Right kidney (tissue), 1 donor: ENCODE measurements at regions not wholly inside any gene's neighbourhood (a gene's known extent, or its start where the extent isn't known, plus 50 kb on each side); places are given as distances from the start of the nearest gene placed in this dataset.

Experiments
- DNase-seq: peaks from one replicate; pipeline ENCODE4 v3.0.0-alpha.2; 2016

GRCh38 chr4:111174331-111174730 is 551.5 kb upstream of the PITX2 start:
- DNase-seq: no peak

GRCh38 chr4:111178231-111178630 is 555.4 kb upstream of the PITX2 start:
- no peak for DNase-seq

- DNase-seq: no peak
These were observed 564.2 kb upstream of the PITX2 start for GRCh38 chr4:111187108-111187507.

- no peak for DNase-seq
These were observed 575.6 kb upstream of the PITX2 start for GRCh38 chr4:111198446-111198845.

- DNase-seq: no peak
These were observed 581.9 kb upstream of the PITX2 start for GRCh38 chr4:111204797-111205196.

GRCh38 chr4:111208970-111209369 is 586.1 kb upstream of the PITX2 start:
- DNase-seq: no peak

- DNase-seq: no peak
These were observed 586.8 kb upstream of the PITX2 start for GRCh38 chr4:111209706-111210105.

GRCh38 chr4:111210595-111210994 is 587.7 kb upstream of the PITX2 start:
- no peak for DNase-seq

GRCh38 chr4:111213531-111213930 is 590.7 kb upstream of the PITX2 start:
- no peak for DNase-seq

- DNase-seq: no peak
These were observed 591.5 kb upstream of the PITX2 start for GRCh38 chr4:111214371-111214770.

GRCh38 chr4:111215755-111216154 is 592.9 kb upstream of the PITX2 start:
- no peak for DNase-seq

- no peak for DNase-seq
These were observed 593.9 kb upstream of the PITX2 start for GRCh38 chr4:111216791-111217190.

- no peak for DNase-seq
These were observed 598.5 kb upstream of the PITX2 start for GRCh38 chr4:111221371-111221770.

- DNase-seq: no peak
These were observed 605.5 kb upstream of the PITX2 start for GRCh38 chr4:111228396-111228795.

GRCh38 chr4:111228874-111229273 is 606.0 kb upstream of the PITX2 start:
- no peak for DNase-seq

GRCh38 chr4:111230265-111230664 is 607.4 kb upstream of the PITX2 start:
- no peak for DNase-seq

- no peak for DNase-seq
These were observed 608.4 kb upstream of the PITX2 start for GRCh38 chr4:111231281-111231680.

- no peak for DNase-seq
These were observed 612.1 kb upstream of the PITX2 start for GRCh38 chr4:111234939-111235338.

GRCh38 chr4:111263836-111264235 is 641.0 kb upstream of the PITX2 start:
- DNase-seq: no peak

GRCh38 chr4:111266937-111267336 is 644.1 kb upstream of the PITX2 start:
- no peak for DNase-seq

- no peak for DNase-seq
These were observed 644.9 kb upstream of the PITX2 start for GRCh38 chr4:111267786-111268185.

- no peak for DNase-seq
These were observed 646.0 kb upstream of the PITX2 start for GRCh38 chr4:111268769-111269414.

GRCh38 chr4:111269439-111269838 is 646.6 kb upstream of the PITX2 start:
- DNase-seq: no peak

- no peak for DNase-seq
These were observed 651.2 kb upstream of the PITX2 start for GRCh38 chr4:111274060-111274459.

GRCh38 chr4:111274486-111274885 is 651.6 kb upstream of the PITX2 start:
- no peak for DNase-seq
